K562 (cell line): ENCODE measurements at regions not wholly inside any gene's neighbourhood (a gene's known extent, or its start where the extent isn't known, plus 50 kb on each side); places are given as distances from the start of the nearest gene placed in this dataset.
A peak's percentile ranks its signal among the peaks of the same experiment; 100 is the strongest.

Source experiments
- ATAC-seq: fragments of 200-7000 bp; cut with Tn5 transposase; 3 replicates; pipeline ENCODE4 v1.9.1; 2020; ENCODE audit warnings: moderate library complexity
- BruUV-seq: library from RNA; stranded (reverse); fragments of 400-500 nt; replicated peaks from 2 replicates; lab custom pipeline; 2021; lab: Mats Ljungman, UMichigan
- CTCF ChIA-PET: fragments of 300-600 bp; formaldehyde crosslinking; extraction: SDS; loops from one replicate; lab custom pipeline; 2021; ENCODE audit warnings: low intra/inter-chr PET ratio; lab: Yijun Ruan, JAX
- POLR2A ChIA-PET: fragments of 300-600, 350-650 bp; sonication (Branson Sonifier 250); formaldehyde crosslinking; extraction: SDS; loops from one replicate; lab custom pipeline; 2021; ENCODE audit warnings: antibody characterized with exemption, inconsistent platforms; lab: Yijun Ruan, JAX
- DNase-seq, 4 experiments: peaks; one replicate each; pipeline versions ENCODE4 v3.0.0 to v3.0.0-alpha.2; 2011 to 2018; ENCODE audit warnings: low spot score in 3 of 4, mixed read lengths in 3 of 4; ENCODE audit errors: extremely low read depth in 1 of 4
- FAIRE-seq: peaks from 2 replicates; lab custom pipeline; 2011; peaks lifted over from hg19 to GRCh38; lab: Jason Lieb, UNC
- H2AFZ ChIP-seq: 2 replicates; pipeline ENCODE4 v1.6.0; 2011; ENCODE audit warnings: low read depth, low read length, control low read depth, inconsistent platforms
- H3K27ac ChIP-seq: fragments of 200-600 bp; 3 replicates; pipeline ENCODE4 v1.8.0; 2011; ENCODE audit warnings: low read depth, mild to moderate bottlenecking, control low read depth, inconsistent platforms, low read length, moderate library complexity, mixed read lengths; ENCODE audit errors: extremely low read depth
- H3K27me3 ChIP-seq, 2 experiments: fragments of 300-600 bp in 1 of 2; 2 replicates in 1 of 2; 3 replicates in 1 of 2; pipeline versions ENCODE4 v1.6.0 to v1.8.0; 2011; ENCODE audit warnings: inconsistent platforms in 2 of 2, low read length in 2 of 2, mild to moderate bottlenecking in 1 of 2, mixed read lengths in 1 of 2, moderate library complexity in 1 of 2; ENCODE audit not compliant: control insufficient read depth in 2 of 2, insufficient read depth in 2 of 2
- H3K36me3 ChIP-seq: fragments of 300-600 bp; 3 replicates; pipeline ENCODE4 v1.8.0; 2011; ENCODE audit warnings: mild to moderate bottlenecking, low read length, inconsistent platforms; ENCODE audit not compliant: control insufficient read depth, insufficient read depth
- H3K4me1 ChIP-seq, 2 experiments: fragments of 200-600 bp in 1 of 2; replicated peaks in 1 of 2; 2 replicates in 1 of 2; 3 replicates in 1 of 2; pipeline versions ENCODE4 v1.5.1 to v1.8.0; 2011; ENCODE audit warnings: inconsistent platforms in 2 of 2, low read length in 2 of 2, mild to moderate bottlenecking in 1 of 2, mixed read lengths in 1 of 2, moderate library complexity in 1 of 2; ENCODE audit not compliant: control insufficient read depth in 2 of 2, insufficient read depth in 2 of 2
- H3K4me2 ChIP-seq: 2 replicates; pipeline ENCODE4 v1.6.1; 2011; ENCODE audit warnings: low read length, control low read depth, inconsistent platforms, mixed read lengths; ENCODE audit not compliant: insufficient read depth
- H3K4me3 ChIP-seq: fragments of 200-600 bp; sonication (generic), shearing (Covaris generic); 2 replicates; pipeline ENCODE4 v1.5.1; 2016; ENCODE audit warnings: control low read depth, inconsistent platforms
- H3K79me2 ChIP-seq: fragments of 200-600 bp; 3 replicates; pipeline ENCODE4 v1.8.0; 2011; ENCODE audit warnings: low read length, inconsistent platforms; ENCODE audit not compliant: control insufficient read depth, insufficient read depth
- H3K9ac ChIP-seq, 2 experiments: 2 replicates each; pipeline versions ENCODE4 v1.6.0 to v1.6.1; 2011; ENCODE audit warnings: low read depth in 2 of 2, low read length in 2 of 2, control low read depth in 1 of 2, inconsistent platforms in 1 of 2, mild to moderate bottlenecking in 1 of 2, mixed read lengths in 1 of 2; ENCODE audit not compliant: insufficient read depth in 1 of 2
- H3K9me1 ChIP-seq: one replicate; pipeline ENCODE4 v1.6.0; 2011; ENCODE audit warnings: inconsistent platforms, mild to moderate bottlenecking, low read length, moderate library complexity; ENCODE audit not compliant: control insufficient read depth, insufficient read depth
- H3K9me3 ChIP-seq: replicated peaks from 2 replicates; pipeline ENCODE4 v1.5.1; 2011; ENCODE audit warnings: low read depth, low read length, inconsistent platforms; ENCODE audit not compliant: control insufficient read depth, insufficient read depth
- H4K20me1 ChIP-seq: replicated peaks from 2 replicates; pipeline ENCODE4 v1.6.1; 2011; ENCODE audit warnings: low read length, inconsistent platforms, mixed read lengths; ENCODE audit not compliant: control insufficient read depth, insufficient read depth
- CEBPG ChIP-seq, 3 experiments: fragments of 200-800 bp in 1 of 3; sonication (Bioruptor generic) in 1 of 3; sonication (generic) in 1 of 3; formaldehyde crosslinking in 1 of 3; IDR thresholded peaks in 2 of 3; conservative IDR thresholded peaks in 1 of 3; 2 replicates each; pipeline versions ENCODE4 v1.6.1 to v1.8.0; 2016 to 2022; ENCODE audit warnings: missing compliant biosample characterization in 2 of 3, missing genetic modification characterization in 2 of 3, mild to moderate bottlenecking in 1 of 3, missing genetic modification reagents in 1 of 3
- CHD4 ChIP-seq: fragments of 200-600 bp; sonication (generic); IDR thresholded peaks from 3 replicates; pipeline ENCODE4 v1.6.1; 2012; ENCODE audit warnings: low read depth, mild to moderate bottlenecking, mixed read lengths, low read length, inconsistent platforms; ENCODE audit not compliant: insufficient read depth, insufficient replicate concordance, poor library complexity, severe bottlenecking
- MYC ChIP-seq, 2 experiments: fragments of 250-450 bp in 1 of 2; sonication (Bioruptor Pico) in 1 of 2; IDR thresholded peaks; 2 replicates each; pipeline versions ENCODE4 v1.5.1 to v1.6.1; 2012 to 2021; ENCODE audit warnings: low read depth in 2 of 2, borderline replicate concordance in 1 of 2, improper control_type of control experiment in 1 of 2, low read length in 1 of 2, mild to moderate bottlenecking in 1 of 2, moderate library complexity in 1 of 2
- NELFE ChIP-seq: IDR thresholded peaks from 2 replicates; pipeline ENCODE4 v1.6.1; 2011; ENCODE audit warnings: mild to moderate bottlenecking; ENCODE audit not compliant: insufficient read depth, insufficient read length
- NFIC ChIP-seq: fragments of 450-650 bp; IDR thresholded peaks from 2 replicates; pipeline ENCODE4 v1.6.1; 2017; ENCODE audit warnings: mild to moderate bottlenecking, inconsistent platforms
- POLR3A ChIP-seq: IDR thresholded peaks from 2 replicates; pipeline ENCODE4 v1.6.1; 2011; ENCODE audit warnings: borderline replicate concordance, mild to moderate bottlenecking, moderate library complexity; ENCODE audit not compliant: insufficient read length, insufficient read depth; ENCODE audit errors: extremely low read depth
- THRAP3 ChIP-seq: fragments of 450-650 bp; IDR thresholded peaks from 2 replicates; pipeline ENCODE4 v1.6.1; 2016; ENCODE audit warnings: mild to moderate bottlenecking, inconsistent platforms, borderline replicate concordance
- TRIM24 ChIP-seq, 2 experiments: fragments of 450-650 bp; IDR thresholded peaks; 2 replicates each; pipeline ENCODE4 v1.6.1; 2016
- ZC3H4 ChIP-seq: sonication (generic); formaldehyde crosslinking; IDR thresholded peaks from 2 replicates; pipeline ENCODE4 v1.9.0; 2021; ENCODE audit warnings: missing genetic modification reagents, borderline replicate concordance
- ZKSCAN3 ChIP-seq: fragments of 250-450 bp; sonication (Bioruptor Pico); IDR thresholded peaks from 2 replicates; pipeline ENCODE4 v1.4.0; 2020
- ZNF121 ChIP-seq: sonication (generic); formaldehyde crosslinking; conservative IDR thresholded peaks from 2 replicates; pipeline ENCODE4 v1.8.0; 2022; ENCODE audit warnings: missing genetic modification reagents
- ZNF212 ChIP-seq: fragments of 450-650 bp; formaldehyde crosslinking; IDR thresholded peaks from 2 replicates; pipeline ENCODE4 v1.4.0; 2020; ENCODE audit warnings: mild to moderate bottlenecking
- ZNF764 ChIP-seq: fragments of 250-450 bp; sonication (Bioruptor Pico); IDR thresholded peaks from 2 replicates; pipeline ENCODE4 v1.4.0; 2020; ENCODE audit warnings: low read depth, mild to moderate bottlenecking, moderate library complexity
- WGBS: fragments of 100-300 bp; shearing (Covaris generic); methylation state at CpG from one replicate; pipeline ENCODE4 v1.1.6; 2016; ENCODE audit warnings: low coverage, mixed read lengths; ENCODE audit not compliant: insufficient coverage; ENCODE audit errors: missing lambda C conversion rate; 5-methylcytosine and 5-hydroxymethylcytosine counted together
- in situ Hi-C: fragments of 300-500 bp; cut with MboI; formaldehyde crosslinking; loops from 4 replicates; pipeline ENCODE4 v1.15.0; 2018; ENCODE audit warnings: inconsistent platforms, mixed read lengths
- intact Hi-C: fragments of 100-400 bp; cut with micrococcal nuclease; formaldehyde crosslinking; loops from 2 replicates; pipeline ENCODE4 v1.14.2; 2022
- TF ChIP-seq, protein P1 (sequence below): IDR thresholded peaks from 3 replicates; pipeline ENCODE4 v1.6.1; 2011; ENCODE audit warnings: borderline replicate concordance, mild to moderate bottlenecking; ENCODE audit not compliant: insufficient read length, insufficient read depth
- TF ChIP-seq, protein P2 (sequence below): IDR thresholded peaks from 3 replicates; pipeline ENCODE4 v1.6.1; 2011; ENCODE audit warnings: borderline replicate concordance, mild to moderate bottlenecking, moderate library complexity; ENCODE audit not compliant: insufficient read length; ENCODE audit errors: extremely low read depth

DNA sequence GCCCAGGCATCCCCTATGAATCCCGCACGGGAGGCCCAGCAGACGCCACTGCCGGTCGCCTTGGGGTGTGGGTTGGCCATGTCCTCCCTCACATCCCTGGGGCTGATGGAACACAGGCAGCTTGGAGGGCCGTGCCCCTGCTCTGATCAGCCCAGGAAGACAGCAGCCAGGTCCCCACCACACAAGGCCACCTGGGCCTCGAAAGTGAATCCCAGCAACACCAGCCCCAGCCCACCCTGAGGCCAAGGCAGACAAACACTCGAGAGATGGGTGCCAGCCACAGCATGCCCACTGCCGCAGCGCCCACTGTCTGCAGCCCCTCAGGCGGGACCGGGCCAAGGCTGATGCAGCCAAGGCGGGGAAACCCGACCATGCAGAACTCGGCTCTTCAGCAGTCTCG is 85.5 kb downstream of the HMX1 start (continued):
- TF ChIP-seq, protein P1, sequence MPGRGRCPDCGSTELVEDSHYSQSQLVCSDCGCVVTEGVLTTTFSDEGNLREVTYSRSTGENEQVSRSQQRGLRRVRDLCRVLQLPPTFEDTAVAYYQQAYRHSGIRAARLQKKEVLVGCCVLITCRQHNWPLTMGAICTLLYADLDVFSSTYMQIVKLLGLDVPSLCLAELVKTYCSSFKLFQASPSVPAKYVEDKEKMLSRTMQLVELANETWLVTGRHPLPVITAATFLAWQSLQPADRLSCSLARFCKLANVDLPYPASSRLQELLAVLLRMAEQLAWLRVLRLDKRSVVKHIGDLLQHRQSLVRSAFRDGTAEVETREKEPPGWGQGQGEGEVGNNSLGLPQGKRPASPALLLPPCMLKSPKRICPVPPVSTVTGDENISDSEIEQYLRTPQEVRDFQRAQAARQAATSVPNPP: no peak
- TF ChIP-seq ZNF764 (CRISPR knock-in tag) (no peak), ZC3H4 (CRISPR knock-in tag) (no peak), TRIM24 (IDR thresholded peaks at IDR 0.05) (no peak), NELFE (no peak), ZKSCAN3 (CRISPR knock-in tag) (no peak)
- TF ChIP-seq, protein P2, sequence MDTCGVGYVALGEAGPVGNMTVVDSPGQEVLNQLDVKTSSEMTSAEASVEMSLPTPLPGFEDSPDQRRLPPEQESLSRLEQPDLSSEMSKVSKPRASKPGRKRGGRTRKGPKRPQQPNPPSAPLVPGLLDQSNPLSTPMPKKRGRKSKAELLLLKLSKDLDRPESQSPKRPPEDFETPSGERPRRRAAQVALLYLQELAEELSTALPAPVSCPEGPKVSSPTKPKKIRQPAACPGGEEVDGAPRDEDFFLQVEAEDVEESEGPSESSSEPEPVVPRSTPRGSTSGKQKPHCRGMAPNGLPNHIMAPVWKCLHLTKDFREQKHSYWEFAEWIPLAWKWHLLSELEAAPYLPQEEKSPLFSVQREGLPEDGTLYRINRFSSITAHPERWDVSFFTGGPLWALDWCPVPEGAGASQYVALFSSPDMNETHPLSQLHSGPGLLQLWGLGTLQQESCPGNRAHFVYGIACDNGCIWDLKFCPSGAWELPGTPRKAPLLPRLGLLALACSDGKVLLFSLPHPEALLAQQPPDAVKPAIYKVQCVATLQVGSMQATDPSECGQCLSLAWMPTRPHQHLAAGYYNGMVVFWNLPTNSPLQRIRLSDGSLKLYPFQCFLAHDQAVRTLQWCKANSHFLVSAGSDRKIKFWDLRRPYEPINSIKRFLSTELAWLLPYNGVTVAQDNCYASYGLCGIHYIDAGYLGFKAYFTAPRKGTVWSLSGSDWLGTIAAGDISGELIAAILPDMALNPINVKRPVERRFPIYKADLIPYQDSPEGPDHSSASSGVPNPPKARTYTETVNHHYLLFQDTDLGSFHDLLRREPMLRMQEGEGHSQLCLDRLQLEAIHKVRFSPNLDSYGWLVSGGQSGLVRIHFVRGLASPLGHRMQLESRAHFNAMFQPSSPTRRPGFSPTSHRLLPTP: no peak

DNA sequence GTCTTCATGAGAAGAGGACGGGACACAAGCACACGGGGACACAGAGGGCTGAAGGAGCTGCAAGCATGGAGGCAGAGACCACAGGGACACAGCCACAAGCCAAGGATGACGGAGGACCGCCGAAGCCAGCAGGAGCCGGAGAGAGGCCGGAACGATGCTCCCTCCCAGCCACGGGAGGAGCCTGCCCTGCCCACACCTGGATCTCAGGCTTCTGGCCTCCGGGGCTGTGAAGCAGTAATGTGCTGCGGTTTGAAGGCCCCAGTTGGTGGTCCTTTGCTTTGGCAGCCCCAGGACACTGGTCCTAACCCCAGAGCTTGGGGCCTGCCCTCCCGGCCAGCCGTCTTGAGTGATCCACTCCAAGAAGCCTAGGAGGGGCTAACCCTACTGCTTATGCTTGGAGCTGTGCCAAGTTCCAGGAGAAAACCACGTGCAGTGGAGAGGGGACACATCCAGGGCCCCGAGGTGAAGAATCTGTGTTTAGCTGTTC is 85.9 kb downstream of the HMX1 start:
- FAIRE-seq (no peak), ATAC-seq (no peak; the same call in 2 of the 3 replicates), DNase-seq (no peak)
- H3K4me3 ChIP-seq: no peak overlapping the region
- H3K27me3 ChIP-seq: peaks cover 11 to 43% of the 10 kb centered on the region in 2 experiments; a peak in 4 of 5 replicates
- no peak for TF ChIP-seq CHD4
- TF ChIP-seq POLR3A: no peak
- TF ChIP-seq CEBPG (CRISPR knock-in tag; IDR thresholded peaks at IDR 0.05): no peak
- no peak for TF ChIP-seq CEBPG (tag; conservative IDR thresholded peaks at IDR 0.05 in 1 of 2, IDR thresholded peaks at IDR 0.05 in 1 of 2)
- peak; percentile 70 for TF ChIP-seq NFIC
- TF ChIP-seq ZNF212 (CRISPR knock-in tag): no peak
- no peak for TF ChIP-seq ZNF121 (CRISPR knock-in tag)
- TF ChIP-seq THRAP3: no peak
- TF ChIP-seq MYC (IDR thresholded peaks at IDR 0.05; ENCODE audit: low read depth, low read length): no peak
- TF ChIP-seq MYC (CRISPR knock-in tag; IDR thresholded peaks at IDR 0.05; ENCODE audit: borderline replicate concordance, low read depth): no peak
- H2AFZ ChIP-seq: no peak overlapping the region
- no TSS peak for BruUV-seq
- in situ Hi-C loops (loop anchor here (5.0 kb wide), 1 partner anchor 47 kb away; no protein-coding TSS in a partner anchor), intact Hi-C loops (no loop called here)
- no peaks in the 10 kb centered on the region for H3K9me1 ChIP-seq
- no peaks in the 10 kb centered on the region for H3K79me2 ChIP-seq
- no peaks in the 10 kb centered on the region for H3K4me1 ChIP-seq
- H3K9me3 ChIP-seq: no peaks in the 10 kb centered on the region
- ChIA-PET CTCF (no interaction called here), POLR2A (interaction anchor here (0.6 kb wide), 1 partner anchor 58 kb away, joined by 3 read pairs; no protein-coding TSS in a partner anchor)
- no peaks in the 10 kb centered on the region for H3K36me3 ChIP-seq
- no peaks in the 10 kb centered on the region for H4K20me1 ChIP-seq
- H3K27ac ChIP-seq: no peak overlapping the region
- H3K4me2 ChIP-seq: no peak overlapping the region
- no peak overlapping the region for H3K9ac ChIP-seq
- 1% methylated on average over 11 of the region's 15 CpGs for WGBS
